GM21737 (cell line): ENCODE measurements at regions not wholly inside any gene's neighbourhood (a gene's known extent, or its start where the extent isn't known, plus 50 kb on each side); places are given as distances from the start of the nearest gene placed in this dataset.

Experiments
- ATAC-seq: cut with Tn5 transposase; IDR thresholded peaks from one replicate; pipeline ENCODE4 v1.9.1; 2021; ENCODE audit warnings: mild to moderate bottlenecking, moderate library complexity; ENCODE audit not compliant: unreplicated experiment

DNA sequence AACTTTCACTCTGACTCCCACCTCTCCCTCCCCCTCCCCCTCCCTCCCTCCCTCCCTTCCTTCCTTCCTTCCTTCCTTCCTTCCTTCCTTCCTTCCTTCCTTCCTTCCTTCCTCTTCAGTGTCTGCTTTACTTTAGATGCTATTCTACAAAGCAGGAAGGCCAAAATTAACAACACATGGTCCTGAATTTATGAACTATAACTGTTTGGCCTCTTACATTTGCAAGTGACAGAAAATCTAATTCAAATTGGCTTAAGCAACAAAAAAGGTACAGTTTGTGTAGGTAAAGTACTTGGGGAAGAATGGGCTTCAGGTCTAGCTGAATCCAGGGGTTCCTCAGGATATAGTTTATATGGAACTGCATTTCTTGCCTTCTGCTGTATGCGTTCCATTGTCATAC, 673.0 kb downstream of the AACS start:
- ATAC-seq: no peak

DNA sequence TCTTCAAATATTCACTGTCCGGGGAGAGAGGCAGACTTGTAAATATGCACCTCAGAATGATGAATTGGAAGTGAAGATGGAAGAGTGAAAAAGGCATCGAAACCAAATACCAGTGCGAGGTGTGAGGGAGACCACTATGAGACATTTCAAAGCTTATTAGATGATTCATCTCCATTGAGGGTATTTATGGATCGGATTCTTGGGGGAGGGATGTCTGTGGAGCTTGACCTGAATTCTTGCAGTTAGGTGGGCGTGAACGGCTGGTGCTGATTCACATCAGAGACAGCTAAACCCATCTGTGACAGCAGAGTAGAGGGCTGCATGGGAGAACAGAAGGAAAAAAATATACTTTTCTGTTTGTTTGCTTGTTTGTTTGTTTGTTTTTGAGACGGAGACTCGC, 677.2 kb downstream of the AACS start:
- no peak for ATAC-seq

DNA sequence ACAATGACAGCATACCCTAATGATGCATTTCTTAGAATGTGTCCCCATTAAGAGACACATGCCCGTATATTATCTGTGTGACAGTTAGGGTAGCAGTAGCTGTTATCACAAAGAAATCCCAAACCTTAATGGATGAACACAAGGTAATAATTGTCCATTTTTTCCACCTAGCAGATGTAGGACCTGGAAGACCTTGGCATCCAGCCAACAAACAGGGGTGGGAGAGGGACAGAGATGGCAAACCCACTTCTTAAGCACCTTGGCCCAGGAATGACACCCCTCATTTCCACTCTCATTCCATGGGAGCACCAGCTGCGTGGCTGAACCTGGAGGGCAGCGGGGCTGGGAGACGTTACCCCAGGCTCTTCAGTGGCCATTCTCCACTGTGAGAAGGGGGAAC, 679.0 kb downstream of the AACS start:
- ATAC-seq: no peak

DNA sequence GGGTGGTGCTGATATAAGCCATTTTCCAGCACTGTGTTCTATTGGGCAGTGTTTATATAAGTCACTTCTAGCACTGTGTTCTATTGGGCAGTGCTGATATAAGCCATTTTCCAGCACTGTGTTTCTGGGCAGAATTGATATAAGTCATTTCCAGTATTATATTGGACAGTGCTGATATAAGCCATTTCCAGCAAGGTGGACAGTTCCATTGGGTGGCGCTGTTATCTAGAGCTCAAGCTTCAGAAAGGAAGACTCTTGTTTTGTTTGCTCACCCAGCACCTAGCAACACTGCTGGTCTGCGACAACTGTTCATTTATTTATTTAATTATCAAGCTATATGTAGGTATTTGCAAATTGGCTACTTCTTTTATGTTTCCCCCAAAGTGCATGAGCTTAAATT, 690.3 kb downstream of the AACS start:
- ATAC-seq: no peak

DNA sequence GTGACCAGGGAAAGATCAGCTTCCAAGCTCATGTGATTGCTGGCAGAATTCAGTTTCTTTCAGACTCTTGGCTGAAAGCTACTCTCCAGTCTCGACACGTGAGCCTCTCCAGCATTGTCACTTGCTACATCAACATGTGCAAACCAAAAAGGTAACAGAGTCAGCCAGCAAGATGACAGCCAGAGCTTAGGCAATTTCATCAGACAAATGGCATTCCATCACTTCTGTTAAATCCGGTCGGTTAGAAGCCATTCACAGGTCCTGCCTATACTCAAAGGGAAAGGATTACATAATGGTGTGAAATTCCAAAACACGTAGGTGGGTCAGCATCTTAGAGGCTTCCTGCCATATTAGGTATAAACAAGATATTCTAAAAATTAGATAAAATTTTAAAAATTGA, 700.9 kb downstream of the AACS start:
- ATAC-seq: no peak

GRCh38 chr12:125772403-125772802, 707.2 kb downstream of the AACS start:
- no peak for ATAC-seq

GRCh38 chr12:125773033-125773640, 707.9 kb downstream of the AACS start:
- no peak for ATAC-seq

DNA sequence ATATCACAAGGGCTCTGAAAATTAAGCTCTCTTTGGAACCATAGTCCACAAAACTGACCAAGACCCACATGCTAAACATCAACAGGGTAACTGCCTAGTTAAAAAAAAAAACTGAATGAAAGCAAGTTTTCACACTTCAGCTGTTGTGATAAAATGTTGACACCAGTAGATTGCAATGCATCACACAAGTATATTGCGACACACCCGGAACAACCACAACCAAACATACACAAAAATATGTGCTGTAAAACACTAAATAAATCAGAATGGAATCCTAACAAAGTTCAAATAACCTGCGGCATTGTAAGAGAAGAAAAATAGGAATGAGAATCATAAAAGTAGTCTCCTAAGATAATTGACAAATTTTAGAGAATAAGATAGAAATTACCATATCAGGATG, 710.3 kb downstream of the AACS start:
- ATAC-seq: no peak

- ATAC-seq: no peak
These were observed 711.0 kb downstream of the AACS start for GRCh38 chr12:125776212-125776611.

DNA sequence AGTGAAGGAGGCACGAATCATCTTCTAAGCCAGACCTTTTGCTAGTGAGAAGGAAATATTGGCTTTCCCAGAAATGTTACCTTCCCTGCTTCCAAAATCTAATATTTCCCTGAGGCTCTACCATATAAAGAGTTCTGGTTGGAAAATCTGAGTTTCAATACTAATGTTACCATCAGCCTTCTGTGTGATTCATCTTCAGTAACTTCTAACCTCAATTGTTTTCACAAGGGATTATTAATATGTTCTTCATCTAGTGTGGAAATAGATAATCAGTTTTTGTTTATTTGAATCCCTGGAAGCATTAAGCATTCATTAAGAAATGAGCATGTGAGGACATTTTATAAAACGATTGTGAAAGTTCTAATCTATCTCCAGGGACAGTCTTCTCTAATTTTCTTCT, 720.9 kb downstream of the AACS start:
- no peak for ATAC-seq

DNA sequence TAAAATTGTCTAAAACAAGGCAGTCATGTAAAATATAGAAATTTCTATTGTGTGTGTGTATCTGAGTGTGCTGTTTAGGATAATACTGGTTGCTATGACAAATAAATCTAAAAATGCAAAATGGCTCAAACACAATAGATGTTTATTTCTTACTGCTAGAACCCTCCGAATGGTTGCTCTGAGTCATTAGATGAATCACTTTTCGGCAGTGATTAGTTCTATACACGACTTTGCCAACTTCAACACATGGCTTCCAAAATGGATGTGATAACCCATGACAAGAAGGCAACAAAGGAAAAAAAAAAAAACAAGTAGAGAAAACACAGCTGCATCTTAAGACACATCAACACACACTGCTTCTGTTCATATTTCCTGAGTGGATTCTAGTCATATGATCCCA, 729.2 kb downstream of the AACS start:
- no peak for ATAC-seq

DNA sequence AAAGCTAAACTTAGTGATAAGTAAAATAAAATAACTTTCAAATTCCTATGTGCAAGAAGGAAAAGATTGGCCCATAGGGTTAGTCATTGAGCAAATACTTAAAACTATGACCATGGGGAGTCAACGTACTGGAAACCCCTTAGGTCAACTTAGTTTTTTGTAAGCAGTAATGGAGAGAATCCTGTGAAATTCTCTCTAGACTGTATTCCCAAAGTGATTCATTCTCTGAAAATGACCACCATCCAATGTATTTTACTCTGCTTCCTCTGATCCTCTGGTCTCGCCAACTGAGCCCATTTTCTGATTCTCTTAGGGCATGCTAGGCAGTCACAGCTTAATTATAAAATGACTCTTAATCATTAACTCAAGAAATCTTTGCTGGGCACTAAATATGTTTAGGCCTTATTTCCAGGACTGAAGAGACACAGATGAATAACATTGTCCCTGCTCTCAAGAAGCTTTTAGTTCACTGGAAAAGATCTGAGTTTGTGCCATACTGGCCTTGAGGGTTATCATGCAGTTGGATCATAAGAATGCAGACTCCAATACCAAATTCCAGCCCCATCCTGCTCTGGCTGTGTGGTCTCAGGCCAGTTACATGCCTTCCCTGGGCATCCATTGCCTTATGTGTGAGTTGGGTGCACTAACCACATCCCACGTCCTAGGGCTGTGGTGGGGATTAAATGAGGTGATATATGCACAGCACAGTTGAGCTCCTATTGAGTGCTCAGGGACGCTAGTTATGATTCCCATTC, 732.4 kb downstream of the AACS start:
- ATAC-seq: no peak

GRCh38 chr12:125804660-125805059, 739.4 kb downstream of the AACS start:
- ATAC-seq: no peak

DNA sequence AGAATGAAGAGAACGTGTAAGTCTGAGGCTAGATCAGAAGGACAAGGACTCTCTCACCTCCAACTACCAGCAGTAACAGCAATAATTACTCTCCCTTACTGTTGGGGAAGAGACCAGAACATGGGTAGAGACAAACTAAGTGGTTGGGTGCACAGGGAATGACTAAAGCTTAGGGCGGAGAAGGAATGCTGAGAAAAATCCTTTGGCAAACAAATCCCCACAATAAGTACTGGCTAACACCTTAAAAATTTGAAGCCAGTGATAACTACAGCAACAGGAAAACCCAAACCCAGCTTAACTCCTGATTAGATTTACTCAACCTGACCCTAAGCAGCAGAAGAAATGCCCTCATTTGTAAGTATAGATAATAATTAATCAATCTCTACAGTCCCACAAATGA, 759.0 kb downstream of the AACS start:
- ATAC-seq: no peak

GRCh38 chr12:125835852-125836251, 770.6 kb downstream of the AACS start:
- no peak for ATAC-seq

DNA sequence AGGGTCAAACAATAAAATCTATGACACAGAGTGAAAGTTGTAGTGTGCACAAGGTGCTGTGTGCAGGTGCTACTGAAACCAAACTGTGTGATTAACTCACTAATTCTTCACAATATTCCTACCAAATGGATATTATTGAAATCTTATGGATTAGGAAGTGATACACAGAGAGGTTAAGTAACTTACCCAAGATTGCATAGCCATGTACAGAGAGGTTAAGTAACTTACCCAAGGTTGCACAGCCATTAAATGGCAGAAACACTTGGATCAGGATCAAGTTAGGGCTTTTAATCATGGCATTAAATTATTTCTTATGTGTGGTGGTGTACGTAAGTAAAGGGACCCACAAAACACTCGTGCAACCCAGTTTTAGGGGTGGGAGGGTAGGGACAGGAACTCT, 771.4 kb downstream of the AACS start:
- ATAC-seq: no peak

DNA sequence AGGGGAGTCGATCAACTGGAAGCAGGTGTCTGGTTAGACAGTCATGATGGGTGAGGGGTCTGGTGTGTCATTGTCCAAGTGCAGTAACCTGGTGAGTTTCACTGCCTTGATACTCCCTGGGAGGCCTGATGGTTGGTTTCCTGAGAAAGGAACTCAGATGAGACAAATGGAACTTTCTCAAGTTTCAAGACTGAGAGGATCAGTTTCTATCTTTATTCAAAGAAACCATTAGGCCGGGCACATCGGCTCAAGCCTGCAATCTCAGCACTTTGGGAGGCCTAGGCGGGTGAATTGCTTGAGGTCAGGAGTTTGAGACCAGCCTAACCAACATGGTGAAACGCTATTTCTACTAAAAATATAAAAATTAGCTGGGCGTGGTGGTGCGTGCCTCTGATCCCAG, 776.1 kb downstream of the AACS start:
- no peak for ATAC-seq

DNA sequence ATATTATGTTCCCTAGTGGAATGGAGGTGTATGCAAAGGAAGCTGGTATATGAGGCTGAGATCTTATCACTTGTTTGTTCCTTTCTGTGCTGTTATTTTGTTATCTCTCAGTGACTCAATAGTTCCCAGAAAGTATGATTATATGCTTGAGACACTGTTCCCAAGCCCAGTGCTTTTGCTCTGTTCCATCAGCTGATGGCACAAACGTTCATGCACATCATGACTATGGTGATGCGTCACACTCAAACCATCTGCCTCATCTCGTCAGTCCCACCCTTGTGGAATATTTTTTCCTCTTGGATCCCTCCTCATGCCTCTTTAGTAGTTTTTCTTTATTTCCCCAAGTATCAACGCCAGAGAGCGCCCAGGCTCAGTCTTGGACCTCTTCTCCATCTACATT, 786.9 kb downstream of the AACS start:
- ATAC-seq: no peak

GRCh38 chr12:125852679-125853078, 787.4 kb downstream of the AACS start:
- no peak for ATAC-seq

- no peak for ATAC-seq
These were observed 788.4 kb downstream of the AACS start for GRCh38 chr12:125853670-125854069.

- no peak for ATAC-seq
These were observed 791.1 kb downstream of the AACS start for GRCh38 chr12:125856366-125856765.

DNA sequence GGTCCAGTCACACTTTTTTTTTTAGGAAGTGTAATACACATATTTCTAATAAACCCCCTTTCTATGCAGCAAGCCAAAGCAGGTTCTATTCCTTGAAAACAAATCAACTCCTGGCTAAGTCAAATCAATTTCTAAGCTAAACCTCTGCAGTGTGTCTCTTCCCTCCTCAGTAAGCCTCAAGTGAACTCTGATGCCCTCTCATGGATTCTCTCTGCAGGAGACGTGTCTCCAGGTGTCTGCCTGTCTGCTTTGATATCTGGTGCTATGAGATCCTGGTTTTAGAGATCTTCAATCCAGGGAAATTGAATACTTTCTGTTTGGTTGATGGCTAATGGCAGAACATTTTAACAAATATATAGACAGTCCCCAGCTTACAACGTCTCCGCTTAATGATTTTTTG, 791.7 kb downstream of the AACS start:
- ATAC-seq: no peak
